Skeletal muscle cell (primary cell): ENCODE measurements at regions not wholly inside any gene's neighbourhood (a gene's known extent, or its start where the extent isn't known, plus 50 kb on each side); places are given as distances from the start of the nearest gene placed in this dataset.

Experiments used
- DNase-seq: peaks from one replicate; pipeline ENCODE4 v3.0.0-alpha.2; 2010; ENCODE audit warnings: low read depth
- H3K4me3 ChIP-seq: 2 replicates; pipeline ENCODE4 v1.5.1; 2011; ENCODE audit warnings: low read depth, mild to moderate bottlenecking, control low read depth, low read length, moderate library complexity

GRCh38 chr22:27621486-27622070 is 180.0 kb downstream of the MN1 start:
- H3K4me3 ChIP-seq = no peak overlapping the region
- no peak for DNase-seq

DNA sequence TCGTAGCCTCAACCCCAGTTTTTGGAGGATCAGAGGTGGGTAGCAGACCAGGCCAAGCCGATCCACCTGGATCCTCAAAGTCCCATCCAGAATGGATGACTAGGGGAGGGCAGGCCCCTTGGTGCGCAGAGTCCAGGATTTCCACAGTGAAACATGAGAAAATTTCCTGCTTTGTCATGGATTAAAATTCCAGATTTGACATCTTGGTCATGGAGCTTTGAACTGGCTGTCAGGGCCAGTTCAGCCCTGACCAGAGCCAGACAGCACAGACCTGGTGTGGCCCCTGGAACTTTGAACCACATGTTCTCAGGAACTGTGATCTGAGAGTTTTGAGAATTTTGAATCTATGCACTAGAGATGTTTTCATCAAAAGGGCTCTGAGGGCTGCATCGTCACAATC is 177.5 kb downstream of the MN1 start:
- H3K4me3 ChIP-seq = no peak overlapping the region
- no peak for DNase-seq

DNA sequence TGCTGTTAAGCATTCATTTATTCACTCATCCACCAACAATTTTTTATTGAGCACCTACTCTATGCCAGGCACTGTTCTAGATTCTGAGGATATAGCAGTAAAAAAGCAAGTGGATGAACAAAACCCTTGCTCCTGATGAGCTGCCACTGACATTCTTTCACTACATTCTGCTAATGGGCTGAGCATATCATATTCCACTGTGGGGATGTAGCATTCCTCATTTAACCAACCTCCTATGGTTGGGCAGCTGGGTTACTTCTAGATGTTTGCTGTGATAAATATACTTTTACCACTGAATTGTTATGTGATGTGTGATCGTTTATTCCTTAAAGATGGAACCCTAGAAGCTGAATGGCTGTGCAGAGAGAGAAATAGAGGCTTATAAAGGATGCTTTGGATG is 176.9 kb downstream of the MN1 start:
- no peak for DNase-seq
- H3K4me3 ChIP-seq = no peak overlapping the region

GRCh38 chr22:27625769-27626674 is 175.5 kb downstream of the MN1 start:
- no peak overlapping the region for H3K4me3 ChIP-seq
- DNase-seq = no peak

- no peak overlapping the region for H3K4me3 ChIP-seq
- no peak for DNase-seq
Observed at GRCh38 chr22:27626675-27627443, 174.7 kb downstream of the MN1 start.

DNA sequence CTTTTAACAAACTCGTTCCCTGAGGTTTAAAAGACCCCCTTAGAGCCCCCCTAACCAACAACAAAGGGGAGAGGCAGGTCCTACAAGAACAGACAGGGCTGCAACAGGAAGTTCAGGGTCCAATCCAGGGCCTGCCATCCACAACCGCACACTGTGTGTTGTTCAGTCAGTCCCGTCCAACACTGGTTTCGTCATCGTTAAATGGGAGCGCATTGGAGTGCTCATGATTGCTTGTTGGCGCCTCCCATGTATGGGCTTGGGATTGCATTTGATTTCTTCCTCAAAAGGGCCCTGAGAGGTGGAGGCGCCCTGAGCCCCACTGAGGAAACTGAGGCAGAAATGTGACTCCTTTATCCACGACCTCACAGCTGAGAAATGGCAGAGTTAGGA is 174.1 kb downstream of the MN1 start:
- no peak for DNase-seq
- no peak overlapping the region for H3K4me3 ChIP-seq

- no peak for DNase-seq
- no peak overlapping the region for H3K4me3 ChIP-seq
Observed at GRCh38 chr22:27627901-27628300, 173.7 kb downstream of the MN1 start.

GRCh38 chr22:27628341-27628740 is 173.2 kb downstream of the MN1 start:
- H3K4me3 ChIP-seq = no peak overlapping the region

GRCh38 chr22:27628891-27629631 is 172.5 kb downstream of the MN1 start:
- no peak for DNase-seq
- H3K4me3 ChIP-seq = no peak overlapping the region

More at GRCh38 chr22:27628341-27628740, 173.2 kb downstream of the MN1 start:
- no peak for DNase-seq

GRCh38 chr22:27629908-27630673 is 171.5 kb downstream of the MN1 start:
- no peak overlapping the region for H3K4me3 ChIP-seq
- DNase-seq = no peak

DNA sequence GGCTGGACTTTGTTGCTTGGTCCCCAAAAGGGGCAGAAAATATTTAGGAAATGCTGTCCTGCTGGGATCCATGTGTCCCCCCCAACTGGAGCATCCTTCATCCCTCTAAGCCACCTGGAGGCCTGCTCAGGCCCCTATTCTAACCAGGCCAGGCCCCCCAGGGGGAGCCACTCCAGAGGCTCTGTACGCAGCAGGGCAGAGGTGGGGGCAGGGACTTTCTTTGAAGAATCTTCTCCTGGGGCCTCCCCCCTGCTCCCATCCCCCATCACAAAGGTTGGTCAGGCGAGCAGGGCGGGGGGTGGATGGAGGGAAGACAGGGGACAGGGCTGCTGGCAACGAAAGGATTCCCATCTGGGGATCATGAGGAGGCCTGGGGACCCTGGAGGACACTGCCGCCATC is 170.8 kb downstream of the MN1 start:
- H3K4me3 ChIP-seq = no peak overlapping the region
- no peak for DNase-seq

- no peak overlapping the region for H3K4me3 ChIP-seq
Observed at GRCh38 chr22:27631641-27632040, 169.9 kb downstream of the MN1 start.

GRCh38 chr22:27632451-27633295 is 168.9 kb downstream of the MN1 start:
- DNase-seq = no peak
- no peak overlapping the region for H3K4me3 ChIP-seq

More at GRCh38 chr22:27631641-27632040, 169.9 kb downstream of the MN1 start:
- no peak for DNase-seq

DNA sequence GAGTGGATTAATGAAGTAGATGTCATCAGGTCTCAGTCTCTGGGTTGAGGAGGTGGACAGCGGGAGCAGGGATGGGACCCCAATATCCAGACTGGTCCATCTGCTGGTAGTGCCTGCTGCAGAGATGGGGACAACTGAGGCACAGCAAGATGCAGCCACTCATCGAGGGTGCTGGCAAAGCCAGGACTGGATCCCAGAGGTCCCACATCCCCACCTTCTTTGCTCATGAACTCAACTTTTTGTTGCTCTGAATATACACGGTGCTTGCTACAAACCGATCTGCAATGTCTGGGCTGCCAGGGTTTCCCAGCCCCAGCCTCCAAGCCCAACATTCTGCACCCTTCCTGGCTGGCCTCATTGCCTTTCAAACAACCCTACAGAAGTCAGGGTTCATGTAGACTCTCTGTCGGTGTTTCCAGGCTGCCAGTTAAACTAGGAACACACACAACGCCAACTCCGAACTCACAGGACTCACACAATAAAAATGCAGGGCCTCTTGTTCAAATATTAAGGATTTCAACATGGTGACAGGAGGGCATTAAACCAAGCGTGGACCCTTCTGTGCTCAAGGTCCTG is 168.2 kb downstream of the MN1 start:
- H3K4me3 ChIP-seq = no peak overlapping the region
- DNase-seq = no peak

GRCh38 chr22:27634043-27634740 is 167.4 kb downstream of the MN1 start:
- H3K4me3 ChIP-seq = no peak overlapping the region
- DNase-seq = no peak

GRCh38 chr22:27635435-27635834 is 166.1 kb downstream of the MN1 start:
- H3K4me3 ChIP-seq = no peak overlapping the region
- DNase-seq = no peak

- DNase-seq = no peak
- no peak overlapping the region for H3K4me3 ChIP-seq
Observed at GRCh38 chr22:27635852-27636251, 165.7 kb downstream of the MN1 start.
